ENCODE measurements at regions not wholly inside any gene's neighbourhood (a gene's known extent, or its start where the extent isn't known, plus 50 kb on each side); places are given as distances from the start of the nearest gene placed in this dataset.

- no peak overlapping the region for H3K27ac ChIP-seq (ENCODE audit: low read length, poor library complexity, severe bottlenecking)
- H3K9me3 ChIP-seq (ENCODE audit: control insufficient read depth, low read length) = peaks cover 3% of the 10 kb centered on the region
- no peak overlapping the region for H3K23ac ChIP-seq (ENCODE audit: low read length in 2 of 2)
- no peak overlapping the region for H2AK5ac ChIP-seq (ENCODE audit: low read length, severe bottlenecking)
- 100% methylated on average over 2 of the region's 5 CpGs for WGBS
- H3K4me3 ChIP-seq (ENCODE audit: insufficient read depth in 1 of 2, low read depth in 1 of 2, low read length in 2 of 2) = no peak overlapping the region
- H2BK15ac ChIP-seq (ENCODE audit: low read depth, poor library complexity, severe bottlenecking) = no peak overlapping the region
- H3K36me3 ChIP-seq (ENCODE audit: control insufficient read depth in 1 of 2, insufficient read depth in 2 of 2, low read depth in 1 of 2, low read length in 2 of 2) = no peaks in the 10 kb centered on the region
- no peak overlapping the region for H2AFZ ChIP-seq (ENCODE audit: low read depth, low read length)
- no peak overlapping the region for H3K14ac ChIP-seq (ENCODE audit: low read length in 2 of 2)
- no peak overlapping the region for H2BK12ac ChIP-seq (ENCODE audit: low read length in 2 of 2)
- H3K9ac ChIP-seq (ENCODE audit: low read length) = no peak overlapping the region
- H2BK120ac ChIP-seq (ENCODE audit: low read depth, low read length) = no peak overlapping the region
- no peak overlapping the region for H3K18ac ChIP-seq (ENCODE audit: low read depth in 1 of 2, low read length in 2 of 2)
- no peak overlapping the region for H3K4ac ChIP-seq (ENCODE audit: low read depth in 1 of 2, low read length in 2 of 2)
- no peak overlapping the region for H4K8ac ChIP-seq (ENCODE audit: low read length)
- no peak overlapping the region for H3K4me2 ChIP-seq (ENCODE audit: low read length, poor library complexity, severe bottlenecking)
- no peaks in the 10 kb centered on the region for H3K4me1 ChIP-seq (ENCODE audit: control insufficient read depth, insufficient read depth, low read depth, low read length)
- H4K91ac ChIP-seq (ENCODE audit: low read length) = no peak overlapping the region
- no peak for DNase-seq
- H2BK5ac ChIP-seq (ENCODE audit: low read depth, low read length, poor library complexity, severe bottlenecking) = no peak overlapping the region
- no peaks in the 10 kb centered on the region for H3K79me1 ChIP-seq (replicated peaks; ENCODE audit: low read length, poor library complexity, severe bottlenecking)
- no peaks in the 10 kb centered on the region for H3K27me3 ChIP-seq (ENCODE audit: control insufficient read depth in 1 of 2, insufficient read depth in 1 of 2, low read length in 2 of 2)
Measured at GRCh38 chr3:174720717-174721116, 138.4 kb upstream of the NAALADL2 start.

- Histone ChIP-seq H3K4me2 (ENCODE audit: low read length, poor library complexity, severe bottlenecking) (no peak overlapping the region), H2AK5ac (ENCODE audit: low read length, severe bottlenecking) (no peak overlapping the region), H3K4me3 (ENCODE audit: insufficient read depth in 1 of 2, low read depth in 1 of 2, low read length in 2 of 2) (no peak overlapping the region), H4K91ac (ENCODE audit: low read length) (no peak overlapping the region), H3K4me1 (ENCODE audit: control insufficient read depth, insufficient read depth, low read depth, low read length) (no peaks in the 10 kb centered on the region), H4K8ac (ENCODE audit: low read length) (no peak overlapping the region), H3K36me3 (ENCODE audit: control insufficient read depth in 1 of 2, insufficient read depth in 2 of 2, low read depth in 1 of 2, low read length in 2 of 2) (no peaks in the 10 kb centered on the region), H2BK5ac (ENCODE audit: low read depth, low read length, poor library complexity, severe bottlenecking) (no peak overlapping the region), H3K79me1 (replicated peaks; ENCODE audit: low read length, poor library complexity, severe bottlenecking) (no peaks in the 10 kb centered on the region), H3K23ac (ENCODE audit: low read length in 2 of 2) (no peak overlapping the region), H3K27me3 (ENCODE audit: control insufficient read depth in 1 of 2, insufficient read depth in 1 of 2, low read length in 2 of 2) (no peaks in the 10 kb centered on the region), H3K18ac (ENCODE audit: low read depth in 1 of 2, low read length in 2 of 2) (no peak overlapping the region), H3K9ac (ENCODE audit: low read length) (no peak overlapping the region), H2BK12ac (ENCODE audit: low read length in 2 of 2) (no peak overlapping the region), H3K27ac (ENCODE audit: low read length, poor library complexity, severe bottlenecking) (no peak overlapping the region), H2AFZ (ENCODE audit: low read depth, low read length) (no peak overlapping the region), H3K9me3 (ENCODE audit: control insufficient read depth, low read length) (peaks cover 3% of the 10 kb centered on the region), H3K4ac (ENCODE audit: low read depth in 1 of 2, low read length in 2 of 2) (no peak overlapping the region), H2BK120ac (ENCODE audit: low read depth, low read length) (no peak overlapping the region), H3K14ac (ENCODE audit: low read length in 2 of 2) (no peak overlapping the region), H2BK15ac (ENCODE audit: low read depth, poor library complexity, severe bottlenecking) (no peak overlapping the region)
- WGBS = no CpG with 5 or more reads among the region's 3 CpGs
- DNase-seq = no peak
Measured at GRCh38 chr3:174725303-174725702, 133.8 kb upstream of the NAALADL2 start.

DNA sequence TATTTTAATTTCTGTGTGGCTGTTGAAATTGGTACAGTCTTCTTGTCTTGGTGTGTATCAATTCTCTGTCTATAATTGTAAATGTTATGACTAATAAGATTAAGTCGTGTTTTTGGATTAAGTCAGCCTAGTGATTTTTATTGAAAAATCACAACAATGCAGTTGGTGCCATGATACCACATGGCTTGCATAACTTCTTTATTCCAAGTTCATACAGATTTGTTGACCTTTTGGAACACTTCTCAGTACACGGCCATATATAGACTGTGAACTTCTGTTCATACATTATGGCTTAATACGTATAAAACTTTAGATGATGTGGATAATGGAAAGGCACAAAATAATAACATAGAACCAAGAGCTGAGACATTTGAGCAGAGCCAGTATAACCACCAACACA is 121.2 kb upstream of the NAALADL2 start:
- H3K9ac ChIP-seq (ENCODE audit: low read length) = no peak overlapping the region
- H3K14ac ChIP-seq (ENCODE audit: low read length in 2 of 2) = no peak overlapping the region
- 100% methylated on average over 1 of the region's 3 CpGs for WGBS
- no peak overlapping the region for H2BK5ac ChIP-seq (ENCODE audit: low read depth, low read length, poor library complexity, severe bottlenecking)
- H3K23ac ChIP-seq (ENCODE audit: low read length in 2 of 2) = no peak overlapping the region
- H2AFZ ChIP-seq (ENCODE audit: low read depth, low read length) = no peak overlapping the region
- H3K36me3 ChIP-seq (ENCODE audit: control insufficient read depth in 1 of 2, insufficient read depth in 2 of 2, low read depth in 1 of 2, low read length in 2 of 2) = no peaks in the 10 kb centered on the region
- no peak overlapping the region for H2BK120ac ChIP-seq (ENCODE audit: low read depth, low read length)
- H3K27me3 ChIP-seq (ENCODE audit: control insufficient read depth in 1 of 2, insufficient read depth in 1 of 2, low read length in 2 of 2) = no peaks in the 10 kb centered on the region
- H4K8ac ChIP-seq (ENCODE audit: low read length) = no peak overlapping the region
- no peak overlapping the region for H3K18ac ChIP-seq (ENCODE audit: low read depth in 1 of 2, low read length in 2 of 2)
- H2BK15ac ChIP-seq (ENCODE audit: low read depth, poor library complexity, severe bottlenecking) = no peak overlapping the region
- DNase-seq = no peak
- H4K91ac ChIP-seq (ENCODE audit: low read length) = no peak overlapping the region
- H3K27ac ChIP-seq (ENCODE audit: low read length, poor library complexity, severe bottlenecking) = no peak overlapping the region
- no peak overlapping the region for H3K4ac ChIP-seq (ENCODE audit: low read depth in 1 of 2, low read length in 2 of 2)
- H3K4me1 ChIP-seq (ENCODE audit: control insufficient read depth, insufficient read depth, low read depth, low read length) = no peaks in the 10 kb centered on the region
- no peak overlapping the region for H2AK5ac ChIP-seq (ENCODE audit: low read length, severe bottlenecking)
- H3K9me3 ChIP-seq (ENCODE audit: control insufficient read depth, low read length) = no peaks in the 10 kb centered on the region
- no peak overlapping the region for H2BK12ac ChIP-seq (ENCODE audit: low read length in 2 of 2)
- no peaks in the 10 kb centered on the region for H3K79me1 ChIP-seq (replicated peaks; ENCODE audit: low read length, poor library complexity, severe bottlenecking)
- H3K4me2 ChIP-seq (ENCODE audit: low read length, poor library complexity, severe bottlenecking) = no peak overlapping the region
- no peak overlapping the region for H3K4me3 ChIP-seq (ENCODE audit: insufficient read depth in 1 of 2, low read depth in 1 of 2, low read length in 2 of 2)

GRCh38 chr3:174749143-174749542 is 110.0 kb upstream of the NAALADL2 start:
- Histone ChIP-seq H3K4me2 (ENCODE audit: low read length, poor library complexity, severe bottlenecking) (no peak overlapping the region), H3K27me3 (ENCODE audit: control insufficient read depth in 1 of 2, insufficient read depth in 1 of 2, low read length in 2 of 2) (no peaks in the 10 kb centered on the region), H3K36me3 (ENCODE audit: control insufficient read depth in 1 of 2, insufficient read depth in 2 of 2, low read depth in 1 of 2, low read length in 2 of 2) (no peaks in the 10 kb centered on the region), H4K91ac (ENCODE audit: low read length) (no peak overlapping the region), H2BK5ac (ENCODE audit: low read depth, low read length, poor library complexity, severe bottlenecking) (no peak overlapping the region), H2BK120ac (ENCODE audit: low read depth, low read length) (no peak overlapping the region), H2AK5ac (ENCODE audit: low read length, severe bottlenecking) (no peak overlapping the region), H3K79me1 (replicated peaks; ENCODE audit: low read length, poor library complexity, severe bottlenecking) (no peaks in the 10 kb centered on the region), H3K4ac (ENCODE audit: low read depth in 1 of 2, low read length in 2 of 2) (no peak overlapping the region), H2BK12ac (ENCODE audit: low read length in 2 of 2) (no peak overlapping the region), H2BK15ac (ENCODE audit: low read depth, poor library complexity, severe bottlenecking) (no peak overlapping the region), H3K9me3 (ENCODE audit: control insufficient read depth, low read length) (peaks cover 30% of the 10 kb centered on the region), H3K18ac (ENCODE audit: low read depth in 1 of 2, low read length in 2 of 2) (no peak overlapping the region), H3K14ac (ENCODE audit: low read length in 2 of 2) (no peak overlapping the region), H2AFZ (ENCODE audit: low read depth, low read length) (no peak overlapping the region), H3K27ac (ENCODE audit: low read length, poor library complexity, severe bottlenecking) (no peak overlapping the region), H4K8ac (ENCODE audit: low read length) (no peak overlapping the region), H3K23ac (ENCODE audit: low read length in 2 of 2) (no peak overlapping the region), H3K4me1 (ENCODE audit: control insufficient read depth, insufficient read depth, low read depth, low read length) (no peaks in the 10 kb centered on the region), H3K9ac (ENCODE audit: low read length) (no peak overlapping the region), H3K4me3 (ENCODE audit: insufficient read depth in 1 of 2, low read depth in 1 of 2, low read length in 2 of 2) (no peak overlapping the region)
- no peak for DNase-seq
- WGBS = 90% methylated on average over 1 of the region's 2 CpGs

Measured in mesenchymal stem cell (in vitro differentiated cells and primary cell).